Aorta (tissue), 5 donors: ENCODE measurements at regions not wholly inside any gene's neighbourhood (a gene's known extent, or its start where the extent isn't known, plus 50 kb on each side); places are given as distances from the start of the nearest gene placed in this dataset.
"Not testable (repeated sequence)": the region's sequence is repeated elsewhere in the genome, so short reads cannot be mapped to it uniquely, and the experiment has no call there.

Experiments
- ATAC-seq: fragments of 200-7000 bp; cut with Tn5 transposase; one replicate; pipeline ENCODE4 v1.9.1; 2022; ENCODE audit warnings: moderate library complexity; ENCODE audit not compliant: low FRiP score
- DNase-seq, 2 donors: peaks; one replicate each; pipeline ENCODE4 v3.0.0-alpha.2; 2020
- H3K27ac ChIP-seq, 2 donors: one replicate each; pipeline ENCODE4 v1.5.1; 2013; ENCODE audit warnings: low read length in 2 of 2, mild to moderate bottlenecking in 2 of 2, moderate library complexity in 2 of 2, control low read depth in 1 of 2, inconsistent platforms in 1 of 2, low read depth in 1 of 2
- H3K27me3 ChIP-seq, 2 donors: one replicate each; pipeline ENCODE4 v1.6.1; 2013; ENCODE audit warnings: control low read depth in 1 of 2, low read length in 1 of 2, mild to moderate bottlenecking in 1 of 2, moderate library complexity in 1 of 2; ENCODE audit not compliant: insufficient read depth in 2 of 2, control insufficient read depth in 1 of 2
- H3K36me3 ChIP-seq, 2 donors: one replicate each; pipeline ENCODE4 v1.6.1; 2013; ENCODE audit warnings: control low read depth in 1 of 2, low read length in 1 of 2, mild to moderate bottlenecking in 1 of 2; ENCODE audit not compliant: insufficient read depth in 2 of 2, control insufficient read depth in 1 of 2
- H3K4me1 ChIP-seq, 2 donors: one replicate each; pipeline ENCODE4 v1.6.1; 2013; ENCODE audit warnings: low read length in 2 of 2, control low read depth in 1 of 2, mild to moderate bottlenecking in 1 of 2, moderate library complexity in 1 of 2; ENCODE audit not compliant: insufficient read depth in 2 of 2, control insufficient read depth in 1 of 2
- H3K4me3 ChIP-seq, 2 donors: one replicate each; pipeline ENCODE4 v1.5.1; 2013; ENCODE audit warnings: low read length in 2 of 2, control low read depth in 1 of 2, mild to moderate bottlenecking in 1 of 2
- H3K9me3 ChIP-seq: one replicate; pipeline ENCODE4 v1.6.1; 2013; ENCODE audit warnings: mild to moderate bottlenecking, low read length; ENCODE audit not compliant: control insufficient read depth
- WGBS, 2 donors: extraction: QIAGEN DNeasy Blood & Tissue Kit; methylation state at CpG; one replicate each; pipeline ENCODE4 v1.1.7; 2013; 5-methylcytosine and 5-hydroxymethylcytosine counted together
- intact Hi-C, 2 donors: fragments of 100-400 bp; cut with DNase I; formaldehyde crosslinking; loops; one replicate each; pipeline versions ENCODE4 v1.14.2 to v1.15.0; 2022
- donor health status: healthy with polysubstance abuse.
- donor health status: Bipolar disorder and iron deficiency.
- donor health status: DM: no; HTN: no; CAD: no.
- donor health status: DM: no; HTN: no; CAD: no.
- donor health status: DM: yes; HTN: yes; CAD: no.

- no peaks in the 10 kb centered on the region for H3K36me3 ChIP-seq
- no peaks in the 10 kb centered on the region for H3K9me3 ChIP-seq
- H3K4me1 ChIP-seq: no peaks in the 10 kb centered on the region
- no peak overlapping the region for H3K4me3 ChIP-seq
- WGBS, 2 donors: 76% methylated on average over 4 of the region's 4 CpGs
- intact Hi-C loops: no loop called here
- DNase-seq: no peak
- no peak overlapping the region for H3K27ac ChIP-seq
- no peak for ATAC-seq
- no peaks in the 10 kb centered on the region for H3K27me3 ChIP-seq
Observed at GRCh38 chr2:76188334-76189008, 477.8 kb upstream of the GCFC2 start.

DNA sequence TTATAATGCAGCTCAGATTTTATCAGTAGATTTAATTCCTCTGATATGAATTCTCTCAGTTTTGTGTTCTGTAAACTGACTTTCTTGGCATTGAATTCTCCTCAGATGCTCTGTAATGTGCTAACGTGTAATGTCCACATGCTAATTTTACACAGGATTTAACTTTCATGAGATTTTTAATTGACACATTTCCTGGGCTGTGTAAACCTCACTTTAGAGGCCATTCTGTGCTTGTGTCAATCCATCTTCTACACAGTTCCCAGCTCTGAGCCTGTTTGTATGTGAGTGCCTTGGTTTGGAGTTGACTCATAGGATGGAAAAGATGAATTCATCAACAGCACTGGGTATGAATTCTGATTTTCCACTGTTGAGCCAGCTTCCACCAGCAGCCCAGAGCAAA, 476.7 kb upstream of the GCFC2 start:
- 29 to 40% methylated on average over 1 of the region's 1 CpG for WGBS, 2 donors
- Histone ChIP-seq H3K4me3 (no peak overlapping the region), H3K4me1 (no peaks in the 10 kb centered on the region), H3K27me3 (no peaks in the 10 kb centered on the region), H3K27ac (no peak overlapping the region), H3K9me3 (no peaks in the 10 kb centered on the region), H3K36me3 (no peaks in the 10 kb centered on the region)
- intact Hi-C loops: no loop called here
- no peak for DNase-seq
- no peak for ATAC-seq

- H3K36me3 ChIP-seq: no peaks in the 10 kb centered on the region
- WGBS, 2 donors: 68 to 94% methylated on average over 1 of the region's 1 CpG
- H3K4me3 ChIP-seq: no peak overlapping the region
- ATAC-seq (no peak), DNase-seq (no peak)
- no peaks in the 10 kb centered on the region for H3K27me3 ChIP-seq
- intact Hi-C loops: no loop called here
- H3K9me3 ChIP-seq: no peaks in the 10 kb centered on the region
- no peaks in the 10 kb centered on the region for H3K4me1 ChIP-seq
- H3K27ac ChIP-seq: no peak overlapping the region
Observed at GRCh38 chr2:76180676-76181075, 470.0 kb upstream of the GCFC2 start.

GRCh38 chr2:76178610-76179009, 467.9 kb upstream of the GCFC2 start:
- intact Hi-C loops: no loop called here
- no peaks in the 10 kb centered on the region for H3K9me3 ChIP-seq
- H3K4me1 ChIP-seq: no peaks in the 10 kb centered on the region
- no peak overlapping the region for H3K27ac ChIP-seq
- no peak for ATAC-seq
- no peaks in the 10 kb centered on the region for H3K27me3 ChIP-seq
- no peaks in the 10 kb centered on the region for H3K36me3 ChIP-seq
- no peak overlapping the region for H3K4me3 ChIP-seq
- DNase-seq: no peak
- WGBS, 2 donors: 89 to 93% methylated on average over 1 of the region's 1 CpG

GRCh38 chr2:76175295-76175694, 464.6 kb upstream of the GCFC2 start:
- ATAC-seq (no peak), DNase-seq (no peak)
- no peaks in the 10 kb centered on the region for H3K9me3 ChIP-seq
- intact Hi-C loops: no loop called here
- H3K27me3 ChIP-seq: no peaks in the 10 kb centered on the region
- no peak overlapping the region for H3K27ac ChIP-seq
- no peak overlapping the region for H3K4me3 ChIP-seq
- no peaks in the 10 kb centered on the region for H3K4me1 ChIP-seq
- WGBS, 2 donors: 81 to 85% methylated on average over 3 of the region's 3 CpGs
- H3K36me3 ChIP-seq: no peaks in the 10 kb centered on the region

DNA sequence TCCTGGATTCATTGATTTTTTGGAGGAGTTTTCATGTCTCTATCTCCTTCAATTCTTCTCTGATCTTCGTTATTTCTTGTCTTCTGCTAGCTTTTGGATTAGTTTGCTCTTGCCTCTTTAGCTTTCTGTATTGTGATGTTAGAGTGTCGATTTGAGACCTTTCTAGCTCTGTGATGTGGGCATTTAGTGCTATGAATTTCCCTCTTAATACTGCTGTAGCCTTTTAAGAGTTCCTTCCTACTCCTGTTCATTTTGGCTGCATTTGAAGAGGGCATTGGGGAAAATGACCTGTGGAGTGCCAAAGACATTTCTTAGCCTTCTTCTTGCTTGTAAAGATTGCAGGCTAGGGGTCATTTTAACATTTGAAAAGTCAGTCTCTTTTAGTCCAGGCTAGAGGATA, 463.8 kb upstream of the GCFC2 start:
- no peak overlapping the region for H3K4me3 ChIP-seq
- ATAC-seq: no peak
- no peak for DNase-seq
- no peaks in the 10 kb centered on the region for H3K4me1 ChIP-seq
- intact Hi-C loops: no loop called here
- WGBS, 2 donors: 56 to 64% methylated on average over 2 of the region's 2 CpGs
- no peaks in the 10 kb centered on the region for H3K36me3 ChIP-seq
- H3K27me3 ChIP-seq: no peaks in the 10 kb centered on the region
- no peaks in the 10 kb centered on the region for H3K9me3 ChIP-seq
- H3K27ac ChIP-seq: no peak overlapping the region

GRCh38 chr2:76173206-76173605, 462.5 kb upstream of the GCFC2 start:
- H3K4me3 ChIP-seq: not testable (repeated sequence)

GRCh38 chr2:76172154-76172595, 461.5 kb upstream of the GCFC2 start:
- H3K36me3 ChIP-seq, H3K4me1 ChIP-seq, H3K27me3 ChIP-seq, ATAC-seq, intact Hi-C loops, DNase-seq, H3K27ac ChIP-seq, H3K4me3 ChIP-seq, H3K9me3 ChIP-seq: not testable (repeated sequence)

More at GRCh38 chr2:76173206-76173605, 462.5 kb upstream of the GCFC2 start:
- H3K27ac ChIP-seq, intact Hi-C loops, H3K4me1 ChIP-seq, H3K27me3 ChIP-seq, H3K9me3 ChIP-seq, H3K36me3 ChIP-seq, ATAC-seq, DNase-seq: not testable (repeated sequence)
- WGBS, 2 donors: 0% methylated on average over 1 of the region's 1 CpG

- DNase-seq (no peak), ATAC-seq (no peak)
- Histone ChIP-seq H3K36me3 (no peaks in the 10 kb centered on the region), H3K27ac (no peak overlapping the region), H3K9me3 (no peaks in the 10 kb centered on the region), H3K4me1 (no peaks in the 10 kb centered on the region), H3K27me3 (no peaks in the 10 kb centered on the region), H3K4me3 (no peak overlapping the region)
- intact Hi-C loops: no loop called here
- WGBS, 2 donors: 70 to 73% methylated on average over 2 of the region's 2 CpGs
Observed at GRCh38 chr2:76170856-76171255, 460.1 kb upstream of the GCFC2 start.
